CD4-positive, alpha-beta T cell treated with Interleukin-10 for 1 hour (primary cell): ENCODE measurements at regions not wholly inside any gene's neighbourhood (a gene's known extent, or its start where the extent isn't known, plus 50 kb on each side); places are given as distances from the start of the nearest gene placed in this dataset.

ENCODE experiments used
- DNase-seq: peaks from one replicate; pipeline ENCODE4 v3.0.0-alpha.2; 2020

GRCh38 chr16:56140645-56141044, 50.6 kb upstream of the GNAO1 start:
- DNase-seq = no peak

- peak; percentile 4 for DNase-seq
These were observed 54.0 kb upstream of the GNAO1 start for GRCh38 chr16:56137269-56137668.

GRCh38 chr16:56136256-56136655, 55.0 kb upstream of the GNAO1 start:
- no peak for DNase-seq

DNA sequence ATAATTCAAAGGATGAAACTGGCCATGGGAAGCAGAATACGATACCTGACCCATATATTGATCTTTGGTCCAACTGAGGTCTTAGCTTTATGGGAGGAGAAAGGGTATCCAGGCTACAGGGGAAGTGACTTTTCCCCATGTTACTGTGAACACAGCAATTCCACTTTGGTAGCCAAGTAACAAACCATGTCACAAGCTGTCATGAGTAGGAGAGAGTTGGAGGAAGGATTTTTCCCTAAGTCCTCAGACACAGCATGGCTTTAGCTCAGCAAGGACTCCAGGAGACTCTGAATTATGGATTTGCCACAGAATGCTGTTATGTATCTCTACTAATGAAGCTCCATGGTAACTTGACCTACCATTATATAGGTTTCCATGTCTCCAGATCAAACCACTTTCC, 56.5 kb upstream of the GNAO1 start:
- DNase-seq = no peak

GRCh38 chr16:56125922-56126321, 65.4 kb upstream of the GNAO1 start:
- no peak for DNase-seq

DNA sequence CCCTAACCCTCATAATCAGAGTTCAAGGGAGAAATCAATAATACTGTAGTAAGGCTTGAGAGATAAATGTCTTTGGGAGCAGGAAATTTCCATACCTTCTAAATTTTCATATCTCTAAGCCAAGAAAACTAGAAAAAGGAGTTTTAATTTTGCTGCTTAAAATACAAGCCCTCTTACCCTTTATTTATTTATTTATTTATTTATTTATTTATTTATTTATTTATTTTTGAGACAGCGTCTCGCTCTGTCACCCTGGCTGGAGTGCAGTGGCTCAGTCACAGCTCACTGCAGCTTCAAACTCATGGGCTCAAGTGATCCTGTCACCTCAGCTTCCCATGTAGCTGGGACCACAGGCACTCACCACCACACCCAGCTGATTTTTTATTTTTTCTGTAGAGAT, 69.0 kb upstream of the GNAO1 start:
- DNase-seq = no peak

DNA sequence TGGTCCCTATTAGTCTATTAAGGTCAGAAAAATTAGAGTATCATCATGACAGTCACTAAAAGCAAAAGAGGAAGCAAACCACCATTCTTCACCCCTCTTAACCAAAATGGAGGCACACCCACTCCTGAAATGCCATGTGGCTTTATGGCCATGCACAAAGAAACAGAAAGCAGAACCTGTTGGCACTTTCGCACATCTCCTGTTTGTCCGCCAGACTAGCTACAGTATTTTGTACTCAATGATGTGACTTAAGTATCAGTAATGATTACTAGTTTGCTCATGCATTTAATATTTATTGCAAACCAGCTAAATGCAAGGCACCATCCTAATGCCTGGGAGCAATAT, 70.2 kb upstream of the GNAO1 start:
- no peak for DNase-seq

GRCh38 chr16:56120447-56121155, 70.7 kb upstream of the GNAO1 start:
- DNase-seq = no peak

DNA sequence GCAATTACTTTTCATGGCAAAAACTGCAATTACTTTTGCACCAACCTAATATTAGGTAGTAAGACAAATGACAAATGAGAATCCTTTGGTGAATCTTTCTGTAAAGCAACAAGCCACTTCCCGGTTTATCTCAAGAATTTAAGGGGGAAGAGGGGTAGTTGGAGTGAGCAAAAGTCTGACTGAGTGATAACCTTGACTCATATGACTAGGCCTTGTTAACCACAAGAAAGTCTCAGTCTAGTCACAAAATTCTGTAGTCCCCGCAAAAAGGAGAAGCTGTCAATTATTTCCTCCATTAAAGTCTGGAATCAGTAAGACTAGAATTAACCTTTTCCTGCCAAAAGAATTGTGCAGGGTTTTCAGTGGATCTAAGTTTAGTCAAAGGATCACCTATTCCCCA, 72.2 kb upstream of the GNAO1 start:
- DNase-seq = no peak

DNA sequence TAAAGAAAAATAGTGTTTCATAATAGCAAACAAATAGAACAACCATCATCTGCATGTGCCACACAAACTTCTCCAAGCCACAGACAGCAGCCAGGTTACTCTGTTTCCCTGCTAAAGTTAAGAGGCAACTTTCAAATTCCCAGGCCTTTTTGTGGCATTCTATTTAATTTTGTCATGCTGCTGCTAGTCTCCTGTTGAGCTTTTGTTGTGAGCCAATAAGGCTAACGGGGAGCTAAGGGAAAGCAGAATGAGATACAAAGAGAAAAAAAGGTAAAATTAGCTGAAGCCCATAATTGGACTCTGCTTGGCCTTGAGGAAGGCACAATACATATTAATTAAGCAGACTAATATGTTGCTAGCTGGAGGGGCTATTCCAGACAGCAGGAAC, 74.7 kb upstream of the GNAO1 start:
- DNase-seq = no peak

DNA sequence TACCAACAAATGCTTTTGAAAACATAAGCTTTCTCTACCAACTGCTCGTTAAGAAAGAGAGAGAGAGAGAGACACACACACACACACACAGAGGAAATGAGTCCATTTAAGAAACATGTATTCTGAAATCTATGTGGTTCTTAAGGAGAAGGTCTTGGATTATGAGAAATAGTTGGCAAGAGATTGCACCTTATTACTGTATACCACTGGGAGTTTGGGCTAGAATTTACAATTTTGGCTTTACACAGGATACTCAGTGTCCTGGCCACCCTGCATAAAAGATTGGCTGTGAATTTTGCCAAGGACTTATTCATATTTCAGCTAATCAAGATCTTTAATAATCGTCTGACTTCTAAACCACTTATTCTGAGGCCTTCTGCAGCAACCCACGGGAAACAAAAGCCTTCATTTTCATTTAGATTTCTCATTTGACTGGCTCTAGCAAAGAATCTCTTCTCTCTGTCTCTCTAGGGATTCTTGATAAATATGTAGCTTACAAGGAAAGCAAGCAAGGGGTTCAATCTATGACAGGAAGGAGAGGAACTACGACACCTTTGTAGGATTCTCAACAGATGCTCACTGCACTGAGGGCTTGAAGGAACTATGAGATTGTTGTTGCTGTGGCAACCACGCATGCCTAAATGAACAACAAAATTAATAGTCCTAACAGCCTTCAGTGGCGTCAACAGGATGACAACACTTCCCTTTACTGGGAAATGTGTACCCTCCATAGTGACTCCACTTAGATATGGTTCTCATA, 75.3 kb upstream of the GNAO1 start:
- no peak for DNase-seq

GRCh38 chr16:56113223-56113622, 78.1 kb upstream of the GNAO1 start:
- no peak for DNase-seq

DNA sequence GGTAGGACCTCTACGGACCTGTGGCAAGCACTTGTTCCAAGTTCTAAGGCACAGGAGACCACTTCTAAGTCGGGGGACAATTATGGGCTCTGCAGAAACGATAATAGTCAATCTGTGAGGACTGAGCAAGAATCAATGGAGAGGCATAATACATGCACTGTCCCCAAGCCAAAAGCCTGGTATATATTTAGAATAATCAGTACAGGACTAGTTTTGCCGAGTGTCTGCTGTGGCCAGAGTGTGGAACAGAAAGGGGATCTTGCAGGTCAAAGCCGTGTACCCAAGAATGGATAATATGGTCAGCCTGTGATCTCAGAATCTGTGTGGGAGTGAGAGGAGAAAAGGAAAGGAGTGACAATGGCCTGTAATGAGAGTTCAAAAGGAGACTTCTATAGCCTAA, 80.2 kb upstream of the GNAO1 start:
- DNase-seq = no peak

DNA sequence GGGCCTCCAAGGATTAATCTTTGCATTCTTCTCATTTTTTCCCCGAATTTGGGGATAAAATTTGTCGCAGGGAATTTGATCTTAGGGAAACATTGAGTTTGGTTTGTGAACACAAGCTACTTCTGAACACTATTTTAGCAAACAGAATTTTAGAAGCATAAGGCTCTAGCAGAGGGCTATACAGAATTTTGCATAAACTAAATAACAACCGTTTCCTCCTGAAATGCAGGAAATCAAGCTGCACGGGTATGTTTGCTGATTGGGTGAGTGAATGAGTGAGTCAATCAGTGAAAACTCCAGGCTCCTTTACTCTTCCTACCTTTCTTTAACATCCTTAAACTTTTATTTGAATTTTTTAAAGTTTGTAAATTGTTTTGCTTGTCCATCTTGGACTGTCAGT, 81.3 kb upstream of the GNAO1 start:
- no peak for DNase-seq

DNA sequence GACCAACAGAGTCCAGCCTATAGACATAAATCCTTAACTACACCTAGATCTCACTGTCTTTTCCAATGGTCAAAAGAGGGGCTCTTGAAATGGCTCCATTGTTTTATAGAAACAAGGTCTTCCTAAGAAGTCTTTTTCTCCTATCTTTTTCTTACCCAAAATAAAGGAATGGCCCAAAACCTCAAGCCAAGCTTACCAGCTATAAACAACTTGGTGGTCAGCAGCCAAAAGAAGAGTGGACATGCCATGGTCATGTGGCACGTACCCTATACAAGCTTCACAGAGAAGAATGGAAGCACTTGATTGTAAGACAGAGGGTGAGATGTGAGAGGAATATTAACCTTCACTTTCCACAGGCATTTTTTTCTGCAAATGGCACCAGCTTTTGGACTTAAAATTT, 82.1 kb upstream of the GNAO1 start:
- DNase-seq = no peak

DNA sequence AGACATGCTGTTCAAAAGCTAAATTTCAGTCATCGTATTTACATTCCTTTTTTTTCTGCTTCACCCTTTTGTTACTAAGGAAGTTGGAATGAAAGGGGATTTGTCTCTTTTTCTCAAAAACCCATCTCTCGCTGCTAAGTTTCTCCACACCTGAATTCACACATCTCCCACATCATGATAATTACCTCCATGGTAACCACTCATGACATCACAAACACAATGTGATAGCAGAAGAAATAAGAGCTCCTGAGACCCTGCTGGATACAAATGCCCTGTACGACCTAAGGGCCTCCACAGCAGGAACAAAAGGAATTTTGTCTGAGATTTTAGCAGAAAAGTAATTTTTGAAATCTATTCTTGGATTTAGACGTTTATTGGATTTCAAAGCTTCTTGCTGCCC, 82.6 kb upstream of the GNAO1 start:
- DNase-seq = no peak

GRCh38 chr16:56108056-56108471, 83.2 kb upstream of the GNAO1 start:
- DNase-seq = no peak

- no peak for DNase-seq
These were observed 84.8 kb upstream of the GNAO1 start for GRCh38 chr16:56106527-56106926.

- no peak for DNase-seq
These were observed 88.4 kb upstream of the GNAO1 start for GRCh38 chr16:56102906-56103305.

DNA sequence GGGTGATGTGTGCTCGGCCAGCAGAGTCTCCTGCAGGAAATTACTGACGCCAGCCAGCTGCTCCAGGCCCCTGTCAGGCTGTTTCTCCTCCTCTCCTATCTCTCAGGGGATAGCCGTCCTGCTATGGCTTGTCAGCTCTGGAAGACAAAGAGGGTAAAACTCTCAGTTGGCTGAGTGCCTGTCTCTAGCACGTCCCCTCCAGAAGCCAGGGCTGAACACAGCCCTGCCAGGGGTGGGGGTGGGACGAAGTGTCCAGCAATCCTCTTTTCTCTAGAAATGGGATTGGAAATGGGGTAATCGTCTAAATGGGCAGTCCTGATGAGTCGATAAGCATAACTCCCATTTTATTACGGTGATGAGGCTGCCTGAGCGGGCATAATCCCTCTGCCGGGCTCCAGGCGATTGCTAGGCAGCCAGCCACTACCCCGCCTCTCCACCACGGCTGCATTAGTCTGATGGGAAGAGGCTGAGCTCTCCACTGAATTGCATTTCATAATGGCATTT, 89.1 kb upstream of the GNAO1 start:
- DNase-seq = no peak

GRCh38 chr16:56101480-56101879, 89.8 kb upstream of the GNAO1 start:
- DNase-seq = no peak

GRCh38 chr16:56097306-56097705, 94.0 kb upstream of the GNAO1 start:
- no peak for DNase-seq

- DNase-seq = no peak
These were observed 97.1 kb upstream of the GNAO1 start for GRCh38 chr16:56094231-56094630.

DNA sequence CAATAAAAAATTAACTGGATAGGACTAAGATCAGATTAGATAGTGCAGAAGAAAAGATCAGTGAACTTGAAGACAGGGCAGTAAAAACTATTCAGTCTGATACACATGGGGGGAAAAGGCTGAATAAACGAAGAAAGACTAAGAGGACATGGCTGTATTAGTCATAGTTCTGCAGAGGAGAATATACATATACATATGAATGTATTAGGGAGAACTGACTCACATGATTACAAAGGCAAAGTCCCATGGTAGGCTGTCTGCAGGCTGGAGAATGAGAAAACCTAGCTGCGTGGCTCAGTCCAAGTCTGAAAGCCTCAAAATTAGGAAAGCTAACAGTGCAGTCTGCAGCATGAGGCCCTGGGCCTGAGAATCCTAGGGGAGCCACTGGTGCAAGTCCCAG, 98.2 kb upstream of the GNAO1 start:
- DNase-seq = no peak

DNA sequence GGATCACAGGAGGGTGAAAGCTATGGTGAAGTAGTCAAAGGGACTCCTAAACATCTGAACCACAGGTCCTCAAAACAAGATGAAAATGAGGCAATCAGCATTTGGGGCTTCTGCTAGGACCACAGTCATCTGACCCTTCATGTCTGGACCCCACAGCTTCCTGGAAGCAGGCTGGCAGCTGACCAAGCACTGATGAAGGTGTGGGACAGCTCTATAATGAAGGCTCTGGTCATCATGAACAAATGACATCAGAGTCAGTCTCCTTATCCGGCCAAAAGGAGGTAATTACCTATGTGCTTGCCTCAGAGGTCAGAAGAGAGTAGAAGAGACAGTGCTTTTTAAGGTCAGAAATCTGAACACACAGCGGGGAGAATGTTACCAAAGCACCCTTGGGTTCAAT, 101.2 kb upstream of the GNAO1 start:
- no peak for DNase-seq
